CD8-positive, alpha-beta memory T cell (primary cell): ENCODE measurements at regions not wholly inside any gene's neighbourhood (a gene's known extent, or its start where the extent isn't known, plus 50 kb on each side); places are given as distances from the start of the nearest gene placed in this dataset.
"Not testable (repeated sequence)": the region's sequence is repeated elsewhere in the genome, so short reads cannot be mapped to it uniquely, and the experiment has no call there.

Experiments
- CTCF ChIA-PET: fragments of 350-600 bp; sonication (Branson Sonifier 250); formaldehyde crosslinking; loops from one replicate; lab custom pipeline; 2021; ENCODE audit warnings: antibody characterized with exemption; lab: Charles Lee
- POLR2A ChIA-PET: fragments of 350-600 bp; sonication (Branson Sonifier 250); formaldehyde crosslinking; loops from one replicate; lab custom pipeline; 2021; ENCODE audit warnings: antibody characterized with exemption; lab: Charles Lee
- DNase-seq, 5 donors: peaks; one replicate each; pipeline versions ENCODE4 v3.0.0 to v3.0.0-alpha.2; 2020 to 2022; ENCODE audit warnings: mixed read lengths in 1 of 5
- H3K27ac ChIP-seq: one replicate; pipeline ENCODE4 v1.7.0; 2013; ENCODE audit warnings: low read depth, mild to moderate bottlenecking, low read length, moderate library complexity
- H3K27me3 ChIP-seq: 2 replicates; pipeline ENCODE4 v1.7.0; 2013; ENCODE audit warnings: low read length, mild to moderate bottlenecking; ENCODE audit not compliant: insufficient read depth, poor library complexity, severe bottlenecking
- H3K36me3 ChIP-seq: 2 replicates; pipeline ENCODE4 v1.7.0; 2013; ENCODE audit warnings: mild to moderate bottlenecking, low read length, moderate library complexity; ENCODE audit not compliant: insufficient read depth
- H3K4me1 ChIP-seq: 2 replicates; pipeline ENCODE4 v1.7.0; 2013; ENCODE audit warnings: mild to moderate bottlenecking, low read length, moderate library complexity; ENCODE audit not compliant: insufficient read depth
- H3K4me3 ChIP-seq: 2 replicates; pipeline ENCODE4 v1.7.0; 2013; ENCODE audit warnings: mild to moderate bottlenecking, low read length
- H3K9me3 ChIP-seq: 2 replicates; pipeline ENCODE4 v1.7.0; 2013; ENCODE audit warnings: mild to moderate bottlenecking, low read length
- H3K27ac Mint-ChIP-seq, 8 donors: one replicate each; pipeline ENCODE4 v1.8.0; 2020 to 2021; ENCODE audit warnings: mixed read lengths in 8 of 8, mild to moderate bottlenecking in 6 of 8, inconsistent platforms in 3 of 8, moderate library complexity in 3 of 8
- H3K27me3 Mint-ChIP-seq, 2 donors: one replicate each; pipeline ENCODE4 v1.8.0; 2020 to 2021; ENCODE audit warnings: mixed read lengths in 2 of 2, mild to moderate bottlenecking in 1 of 2, moderate library complexity in 1 of 2
- H3K36me3 Mint-ChIP-seq, 3 donors: one replicate each; pipeline ENCODE4 v1.8.0; 2020 to 2021; ENCODE audit warnings: mixed read lengths in 3 of 3, inconsistent platforms in 1 of 3, mild to moderate bottlenecking in 1 of 3
- H3K4me1 Mint-ChIP-seq, 3 donors: one replicate each; pipeline ENCODE4 v1.8.0; 2020 to 2021; ENCODE audit warnings: mixed read lengths in 3 of 3, inconsistent platforms in 1 of 3, mild to moderate bottlenecking in 1 of 3
- H3K4me3 Mint-ChIP-seq, 7 donors: one replicate each; pipeline ENCODE4 v1.8.0; 2020 to 2021; ENCODE audit warnings: mixed read lengths in 7 of 7, mild to moderate bottlenecking in 6 of 7, moderate library complexity in 4 of 7, inconsistent platforms in 2 of 7
- H3K9me3 Mint-ChIP-seq, 5 donors: one replicate each; pipeline ENCODE4 v1.8.0; 2020 to 2022; ENCODE audit warnings: mixed read lengths in 5 of 5, mild to moderate bottlenecking in 3 of 5, moderate library complexity in 2 of 5, inconsistent platforms in 1 of 5

GRCh38 chr7:82665966-82666507 lies 222.5 kb upstream of the CACNA2D1 start:
- ChIA-PET CTCF (no interaction called here), POLR2A (no interaction called here)
- no peak overlapping the region for H3K4me3 Mint-ChIP-seq
- Histone ChIP-seq H3K27me3 (no peaks in the 10 kb centered on the region), H3K4me3 (no peak overlapping the region), H3K36me3 (no peaks in the 10 kb centered on the region), H3K27ac (no peak overlapping the region), H3K9me3 (no peaks in the 10 kb centered on the region), H3K4me1 (no peaks in the 10 kb centered on the region)
- peaks cover 0 to 12% (median 0%) of the 10 kb centered on the region in 5 donors for H3K9me3 Mint-ChIP-seq
- no peak for DNase-seq
- H3K36me3 Mint-ChIP-seq, result no peaks in the 10 kb centered on the region
- H3K27ac Mint-ChIP-seq, result no peak overlapping the region
- H3K4me1 Mint-ChIP-seq, result no peaks in the 10 kb centered on the region
- H3K27me3 Mint-ChIP-seq, result peaks cover 0 to 1% of the 10 kb centered on the region in 2 donors

- Histone ChIP-seq H3K27ac (no peak overlapping the region), H3K36me3 (no peaks in the 10 kb centered on the region), H3K4me1 (no peaks in the 10 kb centered on the region), H3K9me3 (no peaks in the 10 kb centered on the region), H3K27me3 (no peaks in the 10 kb centered on the region), H3K4me3 (no peak overlapping the region)
- Mint-ChIP-seq H3K27me3 (peaks cover 0 to under 1% of the 10 kb centered on the region in 2 donors), H3K9me3 (peaks cover 8 to 29% (median 20%) of the 10 kb centered on the region in 5 donors), H3K4me3 (no peak overlapping the region), H3K4me1 (no peaks in the 10 kb centered on the region), H3K27ac (no peak overlapping the region), H3K36me3 (peaks cover 0 to 8% (median 0%) of the 10 kb centered on the region in 3 donors)
- ChIA-PET POLR2A (no interaction called here), CTCF (no interaction called here)
- DNase-seq, result no peak
Measured at GRCh38 chr7:82655965-82656364, 212.4 kb upstream of the CACNA2D1 start.

GRCh38 chr7:82650095-82650494 lies 206.5 kb upstream of the CACNA2D1 start:
- POLR2A ChIA-PET, H3K4me1 ChIP-seq, H3K27ac Mint-ChIP-seq, H3K9me3 ChIP-seq, DNase-seq, H3K4me3 ChIP-seq, H3K27ac ChIP-seq, H3K36me3 ChIP-seq, H3K27me3 Mint-ChIP-seq, H3K4me1 Mint-ChIP-seq, H3K36me3 Mint-ChIP-seq, CTCF ChIA-PET, H3K27me3 ChIP-seq, H3K4me3 Mint-ChIP-seq: not testable (repeated sequence)
- H3K9me3 Mint-ChIP-seq, result peaks cover 3 to 15% (median 5%) of the 10 kb centered on the region in 5 donors

GRCh38 chr7:82633592-82633991 lies 190.0 kb upstream of the CACNA2D1 start:
- H3K27ac Mint-ChIP-seq, result no peak overlapping the region

GRCh38 chr7:82631998-82632397 lies 188.4 kb upstream of the CACNA2D1 start:
- Mint-ChIP-seq H3K27me3 (no peaks in the 10 kb centered on the region), H3K27ac (no peak overlapping the region), H3K36me3 (no peaks in the 10 kb centered on the region), H3K4me1 (no peaks in the 10 kb centered on the region), H3K9me3 (peaks cover 0 to 6% (median 0%) of the 10 kb centered on the region in 5 donors), H3K4me3 (no peak overlapping the region)
- H3K4me1 ChIP-seq, result no peaks in the 10 kb centered on the region
- H3K27ac ChIP-seq, result no peak overlapping the region
- ChIA-PET CTCF (no interaction called here), POLR2A (no interaction called here)
- DNase-seq, result no peak
- no peaks in the 10 kb centered on the region for H3K27me3 ChIP-seq
- no peaks in the 10 kb centered on the region for H3K9me3 ChIP-seq
- H3K36me3 ChIP-seq, result no peaks in the 10 kb centered on the region
- H3K4me3 ChIP-seq, result no peak overlapping the region

More at GRCh38 chr7:82633592-82633991, 190.0 kb upstream of the CACNA2D1 start:
- CTCF ChIA-PET, result no interaction called here
- Mint-ChIP-seq H3K27me3 (no peaks in the 10 kb centered on the region), H3K4me1 (no peaks in the 10 kb centered on the region), H3K9me3 (peaks cover 0 to 6% (median 0%) of the 10 kb centered on the region in 5 donors), H3K4me3 (no peak overlapping the region), H3K36me3 (no peaks in the 10 kb centered on the region)
- POLR2A ChIA-PET, result no interaction called here
- no peaks in the 10 kb centered on the region for H3K27me3 ChIP-seq
- no peaks in the 10 kb centered on the region for H3K9me3 ChIP-seq
- no peaks in the 10 kb centered on the region for H3K4me1 ChIP-seq
- H3K4me3 ChIP-seq, result no peak overlapping the region
- DNase-seq, result no peak
- H3K27ac ChIP-seq, result no peak overlapping the region
- no peaks in the 10 kb centered on the region for H3K36me3 ChIP-seq

GRCh38 chr7:82629583-82629982 lies 186.0 kb upstream of the CACNA2D1 start:
- no peaks in the 10 kb centered on the region for H3K27me3 Mint-ChIP-seq
- Histone ChIP-seq H3K9me3 (no peaks in the 10 kb centered on the region), H3K4me1 (no peaks in the 10 kb centered on the region), H3K27ac (no peak overlapping the region), H3K27me3 (no peaks in the 10 kb centered on the region), H3K36me3 (no peaks in the 10 kb centered on the region), H3K4me3 (no peak overlapping the region)
- ChIA-PET CTCF (no interaction called here), POLR2A (no interaction called here)
- no peak overlapping the region for H3K27ac Mint-ChIP-seq
- DNase-seq, result no peak
- no peaks in the 10 kb centered on the region for H3K36me3 Mint-ChIP-seq
- no peaks in the 10 kb centered on the region for H3K4me1 Mint-ChIP-seq
- H3K9me3 Mint-ChIP-seq, result peaks cover 0 to 3% (median 0%) of the 10 kb centered on the region in 5 donors
- no peak overlapping the region for H3K4me3 Mint-ChIP-seq

GRCh38 chr7:82625377-82625776 lies 181.8 kb upstream of the CACNA2D1 start:
- ChIA-PET POLR2A (no interaction called here), CTCF (no interaction called here)
- Histone ChIP-seq H3K9me3 (no peaks in the 10 kb centered on the region), H3K4me3 (no peak overlapping the region), H3K36me3 (no peaks in the 10 kb centered on the region), H3K27me3 (no peaks in the 10 kb centered on the region), H3K27ac (no peak overlapping the region), H3K4me1 (no peaks in the 10 kb centered on the region)
- H3K4me3 Mint-ChIP-seq, result no peak overlapping the region
- no peaks in the 10 kb centered on the region for H3K4me1 Mint-ChIP-seq
- H3K9me3 Mint-ChIP-seq, result no peaks in the 10 kb centered on the region
- no peaks in the 10 kb centered on the region for H3K27me3 Mint-ChIP-seq
- no peak for DNase-seq
- H3K27ac Mint-ChIP-seq, result no peak overlapping the region
- H3K36me3 Mint-ChIP-seq, result no peaks in the 10 kb centered on the region

GRCh38 chr7:82624965-82625364 lies 181.4 kb upstream of the CACNA2D1 start:
- no peak overlapping the region for H3K27ac ChIP-seq
- Mint-ChIP-seq H3K27me3 (no peaks in the 10 kb centered on the region), H3K36me3 (no peaks in the 10 kb centered on the region), H3K4me3 (no peak overlapping the region), H3K9me3 (no peaks in the 10 kb centered on the region), H3K4me1 (no peaks in the 10 kb centered on the region), H3K27ac (no peak overlapping the region)
- no peaks in the 10 kb centered on the region for H3K27me3 ChIP-seq
- DNase-seq, result no peak
- CTCF ChIA-PET, result no interaction called here
- POLR2A ChIA-PET, result no interaction called here
- H3K4me1 ChIP-seq, result no peaks in the 10 kb centered on the region
- H3K9me3 ChIP-seq, result no peaks in the 10 kb centered on the region
- no peaks in the 10 kb centered on the region for H3K36me3 ChIP-seq
- no peak overlapping the region for H3K4me3 ChIP-seq

GRCh38 chr7:82624337-82624736 lies 180.8 kb upstream of the CACNA2D1 start:
- Mint-ChIP-seq H3K27ac (no peak overlapping the region), H3K36me3 (no peaks in the 10 kb centered on the region), H3K27me3 (no peaks in the 10 kb centered on the region), H3K4me3 (no peak overlapping the region), H3K4me1 (no peaks in the 10 kb centered on the region), H3K9me3 (no peaks in the 10 kb centered on the region)
- H3K27ac ChIP-seq, result no peak overlapping the region
- no peaks in the 10 kb centered on the region for H3K4me1 ChIP-seq
- no peak overlapping the region for H3K4me3 ChIP-seq
- POLR2A ChIA-PET, result no interaction called here
- CTCF ChIA-PET, result no interaction called here
- no peaks in the 10 kb centered on the region for H3K9me3 ChIP-seq
- H3K27me3 ChIP-seq, result no peaks in the 10 kb centered on the region
- no peaks in the 10 kb centered on the region for H3K36me3 ChIP-seq
- DNase-seq, result no peak
